ENCODE measurements at regions not wholly inside any gene's neighbourhood (a gene's known extent, or its start where the extent isn't known, plus 50 kb on each side); places are given as distances from the start of the nearest gene placed in this dataset.

DNA sequence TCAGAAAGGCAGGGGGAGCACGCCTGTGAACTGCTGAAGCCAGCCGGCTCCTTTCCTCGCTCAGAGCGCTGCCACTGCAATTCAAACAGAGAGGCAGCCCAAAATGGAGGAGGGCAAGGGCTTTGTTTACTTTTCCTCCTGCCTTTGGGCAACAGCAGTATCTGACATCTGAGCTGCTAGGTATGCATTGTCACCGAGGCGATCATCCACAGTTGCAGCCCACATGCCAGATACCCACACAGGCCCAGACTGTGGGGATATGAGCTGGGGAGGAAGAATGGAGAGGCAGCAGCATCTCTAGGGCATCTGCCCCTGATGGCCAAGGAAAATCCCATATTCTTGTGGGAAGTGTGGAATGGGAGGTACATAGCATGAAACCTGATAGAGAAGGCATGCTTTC is 357.1 kb downstream of the BARHL2 start:
- TF ChIP-seq EZH2 (IDR thresholded peaks at IDR 0.05) (no peak), POLR2AphosphoS5 (IDR thresholded peaks at IDR 0.05; ENCODE audit: borderline replicate concordance, low read depth, low read length) (no peak)
